H1 (cell line): ENCODE measurements at regions not wholly inside any gene's neighbourhood (a gene's known extent, or its start where the extent isn't known, plus 50 kb on each side); places are given as distances from the start of the nearest gene placed in this dataset.

Source experiments
- ASH2L ChIP-seq: fragments of 200-600, 300-600 bp; sonication (generic); IDR thresholded peaks from one replicate; pipeline ENCODE4 v1.7.1; 2017; ENCODE audit warnings: low read length
- CBX5 ChIP-seq: fragments of 300-800, 300-1000 bp; sonication (generic); IDR thresholded peaks from 2 replicates; pipeline ENCODE4 v1.7.1; 2016; ENCODE audit warnings: antibody characterized with exemption, low read length, low read depth
- NRF1 ChIP-seq: IDR thresholded peaks from 2 replicates; pipeline ENCODE4 v1.6.1; 2011; ENCODE audit warnings: mild to moderate bottlenecking, low read depth, low read length, improper control_type of control experiment
- SP1 ChIP-seq: IDR thresholded peaks from 2 replicates; pipeline ENCODE4 v1.6.1; 2011; ENCODE audit warnings: low read depth, low read length
- SP2 ChIP-seq: IDR thresholded peaks from 2 replicates; pipeline ENCODE4 v1.6.1; 2012; ENCODE audit warnings: mild to moderate bottlenecking, low read length, inconsistent platforms

- TF ChIP-seq SP1 (no peak), SP2 (no peak), CBX5 (no peak), ASH2L (no peak), NRF1 (no peak)
These were observed 143.6 kb upstream of the HNRNPA3 start (continued) for GRCh38 chr2:177068967-177069366.
